Esophagus (tissue), 2 donors: ENCODE measurements at regions not wholly inside any gene's neighbourhood (a gene's known extent, or its start where the extent isn't known, plus 50 kb on each side); places are given as distances from the start of the nearest gene placed in this dataset.

Source experiments
- H3K27ac ChIP-seq, 2 donors: one replicate each; pipeline ENCODE4 v1.5.1; 2013; ENCODE audit warnings: low read depth in 2 of 2, mild to moderate bottlenecking in 2 of 2, inconsistent platforms in 1 of 2, low read length in 1 of 2, moderate library complexity in 1 of 2
- H3K27me3 ChIP-seq, 2 donors: one replicate each; pipeline ENCODE4 v1.6.1; 2013; ENCODE audit warnings: low read length in 2 of 2, control low read depth in 1 of 2, mild to moderate bottlenecking in 1 of 2; ENCODE audit not compliant: insufficient read depth in 2 of 2, control insufficient read depth in 1 of 2
- H3K36me3 ChIP-seq, 2 donors: one replicate each; pipeline ENCODE4 v1.6.1; 2013; ENCODE audit warnings: low read length in 1 of 2; ENCODE audit not compliant: control insufficient read depth in 2 of 2, insufficient read depth in 2 of 2
- H3K4me1 ChIP-seq, 2 donors: one replicate each; pipeline ENCODE4 v1.6.1; 2013; ENCODE audit warnings: low read length in 1 of 2; ENCODE audit not compliant: control insufficient read depth in 2 of 2, insufficient read depth in 2 of 2
- H3K4me3 ChIP-seq, 2 donors: one replicate each; pipeline ENCODE4 v1.5.1; 2013; ENCODE audit warnings: low read length in 2 of 2, mild to moderate bottlenecking in 2 of 2, low read depth in 1 of 2, moderate library complexity in 1 of 2
- H3K9me3 ChIP-seq, 2 donors: one replicate each; pipeline ENCODE4 v1.6.1; 2013; ENCODE audit warnings: mild to moderate bottlenecking in 2 of 2, low read depth in 1 of 2, low read length in 1 of 2, moderate library complexity in 1 of 2; ENCODE audit not compliant: control insufficient read depth in 2 of 2, insufficient read depth in 1 of 2
- WGBS, 2 donors: extraction: QIAGEN DNeasy Blood & Tissue Kit; methylation state at CpG; one replicate each; pipeline ENCODE4 v1.1.7; 2013; 5-methylcytosine and 5-hydroxymethylcytosine counted together
- donor health status: healthy with polysubstance abuse.
- donor health status: Bipolar disorder and iron deficiency.

DNA sequence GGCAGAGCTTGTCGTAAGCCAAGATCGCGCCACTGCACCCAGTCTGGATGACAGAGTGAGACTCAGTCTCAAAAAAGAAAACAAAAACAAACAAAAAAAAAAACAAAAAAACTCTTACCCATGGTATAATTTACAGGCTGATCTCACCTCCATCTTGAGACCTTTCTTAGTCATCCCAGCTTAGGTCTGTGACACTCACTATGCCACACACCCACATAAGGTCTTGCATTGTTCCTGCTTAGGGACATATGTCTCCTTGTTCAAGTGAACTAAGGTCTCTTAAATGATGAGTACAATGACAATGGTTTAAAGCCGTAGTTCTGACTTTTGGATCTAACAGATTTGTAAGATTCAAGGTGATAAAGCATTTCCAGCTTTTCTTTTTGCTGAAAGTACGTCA, 360.2 kb upstream of the ARHGEF26 start:
- no peaks in the 10 kb centered on the region for H3K36me3 ChIP-seq
- no peaks in the 10 kb centered on the region for H3K27me3 ChIP-seq
- no peaks in the 10 kb centered on the region for H3K9me3 ChIP-seq
- WGBS, 2 donors, result 76 to 89% methylated on average over 5 of the region's 5 CpGs
- no peak overlapping the region for H3K27ac ChIP-seq
- no peaks in the 10 kb centered on the region for H3K4me1 ChIP-seq
- no peak overlapping the region for H3K4me3 ChIP-seq

- no peaks in the 10 kb centered on the region for H3K36me3 ChIP-seq
- H3K27me3 ChIP-seq, result no peaks in the 10 kb centered on the region
- H3K27ac ChIP-seq, result no peak overlapping the region
- H3K4me3 ChIP-seq, result no peak overlapping the region
- 75 to 79% methylated on average over 6 of the region's 6 CpGs for WGBS, 2 donors
- no peaks in the 10 kb centered on the region for H3K4me1 ChIP-seq
- no peaks in the 10 kb centered on the region for H3K9me3 ChIP-seq
Observed at GRCh38 chr3:153762411-153763235, 358.6 kb upstream of the ARHGEF26 start.

DNA sequence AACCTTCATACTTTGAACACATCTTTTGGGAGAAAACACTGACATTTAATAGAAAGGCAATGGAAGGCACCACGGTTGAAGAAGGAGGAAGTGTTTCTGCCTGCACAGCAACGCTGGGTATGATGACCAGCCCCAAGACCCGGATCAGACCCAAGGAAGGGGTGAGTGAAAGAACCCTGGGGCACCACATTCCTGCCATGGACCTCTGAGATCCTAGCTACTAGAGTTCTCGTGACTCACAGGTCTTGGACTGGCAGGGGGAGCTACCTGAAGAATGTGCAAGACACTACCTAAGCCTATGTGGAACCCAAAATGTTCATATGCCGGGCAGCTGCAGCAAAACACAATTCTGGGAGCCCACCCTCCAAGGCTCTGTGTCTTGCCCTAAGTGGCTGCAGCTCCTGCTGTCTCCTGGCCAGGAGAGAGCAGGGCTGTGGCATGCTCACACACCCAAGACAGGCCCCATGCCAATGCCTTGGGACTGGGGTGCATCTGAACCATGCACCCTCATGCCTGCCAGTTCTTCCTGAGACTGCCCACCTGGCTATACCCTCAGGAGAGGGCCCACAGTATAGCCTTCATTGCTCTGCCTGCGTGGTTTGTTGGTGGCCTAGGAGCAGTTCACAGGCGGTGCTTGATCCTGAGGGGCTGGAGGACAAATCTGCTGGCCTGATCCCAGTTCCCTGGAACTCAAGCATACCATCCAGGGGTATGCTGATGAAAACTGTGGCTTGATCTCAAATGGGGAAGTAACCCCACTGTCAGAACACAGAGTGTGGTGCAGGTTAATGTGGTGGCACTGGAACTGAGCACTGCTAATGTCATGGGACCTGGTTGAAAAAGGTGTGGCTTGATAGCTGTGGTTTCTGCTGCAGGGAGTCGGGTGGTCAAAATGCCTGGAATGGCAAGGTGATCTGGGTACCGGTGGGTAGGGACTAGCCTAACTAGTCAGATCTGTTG, 353.3 kb upstream of the ARHGEF26 start:
- H3K4me1 ChIP-seq, result peaks cover 0 to 7% of the 10 kb centered on the region in 2 donors
- WGBS, 2 donors, result 73 to 80% methylated on average over 9 of the region's 9 CpGs
- no peak overlapping the region for H3K4me3 ChIP-seq
- no peak overlapping the region for H3K27ac ChIP-seq
- H3K27me3 ChIP-seq, result no peaks in the 10 kb centered on the region
- H3K36me3 ChIP-seq, result no peaks in the 10 kb centered on the region
- H3K9me3 ChIP-seq, result no peaks in the 10 kb centered on the region

GRCh38 chr3:153768561-153769469, 352.4 kb upstream of the ARHGEF26 start:
- Histone ChIP-seq H3K27me3 (no peaks in the 10 kb centered on the region), H3K4me1 (peaks cover 0 to 7% of the 10 kb centered on the region in 2 donors), H3K4me3 (no peak overlapping the region), H3K9me3 (no peaks in the 10 kb centered on the region), H3K27ac (no peak overlapping the region), H3K36me3 (no peaks in the 10 kb centered on the region)
- 50 to 53% methylated on average over 5 of the region's 5 CpGs for WGBS, 2 donors

- H3K36me3 ChIP-seq, result no peaks in the 10 kb centered on the region
- 66 to 67% methylated on average over 2 of the region's 2 CpGs for WGBS, 2 donors
- H3K27ac ChIP-seq, result no peak overlapping the region
- H3K9me3 ChIP-seq, result no peaks in the 10 kb centered on the region
- no peaks in the 10 kb centered on the region for H3K4me1 ChIP-seq
- no peaks in the 10 kb centered on the region for H3K27me3 ChIP-seq
- H3K4me3 ChIP-seq, result no peak overlapping the region
Observed at GRCh38 chr3:153783106-153783505, 338.1 kb upstream of the ARHGEF26 start.

- WGBS, 2 donors, result 38 to 57% methylated on average over 3 of the region's 3 CpGs
- Histone ChIP-seq H3K4me1 (no peaks in the 10 kb centered on the region), H3K27ac (no peak overlapping the region), H3K9me3 (no peaks in the 10 kb centered on the region), H3K4me3 (no peak overlapping the region), H3K27me3 (no peaks in the 10 kb centered on the region), H3K36me3 (no peaks in the 10 kb centered on the region)
Observed at GRCh38 chr3:153783741-153784480, 337.3 kb upstream of the ARHGEF26 start.

DNA sequence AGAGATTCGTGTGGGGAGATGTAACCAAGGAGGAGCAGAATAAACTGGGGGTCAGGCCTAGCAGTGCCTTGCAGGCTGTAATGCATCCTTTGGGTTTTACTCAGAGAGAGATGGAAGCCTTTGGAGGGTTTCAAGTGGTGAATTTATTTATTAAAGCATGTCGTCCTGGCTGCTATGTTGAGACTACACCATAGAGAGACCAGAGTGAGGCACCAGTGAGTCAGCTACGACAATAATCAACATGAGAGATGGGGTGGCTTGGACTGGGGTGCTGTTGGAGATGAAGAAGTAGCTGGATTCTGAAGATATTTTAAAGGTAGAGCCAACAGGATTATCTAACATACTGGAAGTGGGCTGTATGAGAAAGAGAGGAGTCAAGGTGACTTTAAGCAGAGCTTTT, 335.3 kb upstream of the ARHGEF26 start:
- Histone ChIP-seq H3K4me3 (no peak overlapping the region), H3K27ac (no peak overlapping the region), H3K4me1 (no peaks in the 10 kb centered on the region), H3K9me3 (no peaks in the 10 kb centered on the region), H3K36me3 (no peaks in the 10 kb centered on the region), H3K27me3 (no peaks in the 10 kb centered on the region)
- 85 to 87% methylated on average over 3 of the region's 3 CpGs for WGBS, 2 donors

DNA sequence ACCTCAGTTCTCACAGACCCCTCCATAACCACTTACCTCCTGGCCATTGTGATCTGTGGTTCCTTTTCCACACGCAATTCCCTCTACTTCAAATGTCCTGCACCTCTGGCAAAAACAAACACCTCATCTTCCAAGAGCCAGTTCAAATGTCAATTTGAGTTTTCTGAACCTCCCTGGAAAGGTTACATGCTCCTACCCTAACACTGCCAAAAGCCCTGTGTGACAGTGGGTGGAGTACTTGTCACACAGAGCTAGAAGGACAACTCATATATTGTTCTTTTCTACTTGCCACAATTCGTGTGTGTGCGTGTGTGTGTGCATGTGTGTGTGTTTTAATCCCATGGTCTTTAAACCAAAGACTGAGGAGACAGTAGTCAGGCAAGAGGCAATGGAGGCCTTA, 331.8 kb upstream of the ARHGEF26 start:
- no peaks in the 10 kb centered on the region for H3K27me3 ChIP-seq
- no peaks in the 10 kb centered on the region for H3K4me1 ChIP-seq
- no peaks in the 10 kb centered on the region for H3K9me3 ChIP-seq
- H3K36me3 ChIP-seq, result no peaks in the 10 kb centered on the region
- WGBS, 2 donors, result 67 to 76% methylated on average over 3 of the region's 3 CpGs
- no peak overlapping the region for H3K4me3 ChIP-seq
- H3K27ac ChIP-seq, result no peak overlapping the region
